ENCODE measurements at regions not wholly inside any gene's neighbourhood (a gene's known extent, or its start where the extent isn't known, plus 50 kb on each side); places are given as distances from the start of the nearest gene placed in this dataset.
"Not testable (repeated sequence)": the region's sequence is repeated elsewhere in the genome, so short reads cannot be mapped to it uniquely, and the experiment has no call there.

DNA sequence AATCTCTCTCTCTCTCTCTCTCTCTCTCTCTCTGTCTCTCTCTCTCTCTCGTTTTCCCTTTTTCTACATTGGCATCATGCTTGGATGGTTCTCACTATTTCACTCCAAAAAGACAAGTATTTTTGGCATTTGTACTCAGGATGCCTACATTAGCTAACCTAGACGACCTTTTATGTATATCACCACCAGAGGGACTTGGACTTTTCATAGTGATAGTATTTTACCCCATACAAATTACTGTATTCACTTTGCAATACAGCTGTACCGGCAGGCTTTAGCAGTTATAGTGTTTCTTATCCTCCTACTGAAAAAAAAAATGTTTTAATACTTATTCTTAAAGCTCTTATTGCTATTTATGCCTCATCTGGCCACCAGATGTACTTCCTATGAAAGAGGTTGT is 687.2 kb upstream of the KLHL1 start:
- DNase-seq (ENCODE audit: low read depth): no peak
- in situ Hi-C loops (cut with HindIII; ENCODE audit: low pct_unique_long_range_greater_than_20kb, low sequenced_read_pairs): no loop called here

DNA sequence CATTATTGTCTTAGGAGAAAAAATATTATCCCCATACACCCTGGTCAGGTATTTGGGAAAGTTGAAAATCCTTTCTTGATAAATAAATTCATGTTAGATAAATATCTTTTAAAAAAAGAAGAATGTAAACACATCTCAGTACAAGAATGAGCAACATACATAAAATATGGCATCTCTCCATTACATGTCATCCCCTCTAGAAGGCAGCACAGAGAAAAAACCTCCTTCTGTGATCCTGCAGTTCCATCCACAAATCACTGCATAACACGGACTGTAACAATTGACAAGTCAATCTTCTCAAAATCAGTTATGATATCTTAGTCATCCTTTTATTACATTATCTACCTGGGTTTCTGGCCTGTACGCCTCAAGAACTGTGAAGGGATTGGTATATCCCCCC is 683.9 kb upstream of the KLHL1 start:
- in situ Hi-C loops (cut with HindIII; ENCODE audit: low pct_unique_long_range_greater_than_20kb, low sequenced_read_pairs): no loop called here
- no peak for DNase-seq (ENCODE audit: low read depth)

DNA sequence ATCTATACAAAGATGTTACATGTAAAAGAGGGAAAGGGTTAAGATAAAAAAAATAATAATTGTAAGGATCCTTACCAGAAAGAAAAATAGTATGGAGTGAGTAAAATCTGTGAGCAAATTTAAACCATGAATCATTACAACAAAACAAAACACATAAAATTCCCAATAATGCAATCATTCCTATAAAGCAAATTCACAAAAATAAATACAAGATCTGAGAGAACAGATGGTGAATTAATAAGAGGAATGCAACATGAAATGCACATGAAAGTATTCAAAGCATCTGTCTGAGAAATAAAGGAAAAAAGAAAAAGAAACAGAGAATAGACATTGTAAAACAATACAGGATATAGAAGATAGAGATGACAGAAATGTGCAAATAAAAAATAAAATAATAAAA is 681.5 kb upstream of the KLHL1 start:
- in situ Hi-C loops (cut with HindIII; ENCODE audit: low pct_unique_long_range_greater_than_20kb, low sequenced_read_pairs): no loop called here
- DNase-seq (ENCODE audit: low read depth): no peak

DNA sequence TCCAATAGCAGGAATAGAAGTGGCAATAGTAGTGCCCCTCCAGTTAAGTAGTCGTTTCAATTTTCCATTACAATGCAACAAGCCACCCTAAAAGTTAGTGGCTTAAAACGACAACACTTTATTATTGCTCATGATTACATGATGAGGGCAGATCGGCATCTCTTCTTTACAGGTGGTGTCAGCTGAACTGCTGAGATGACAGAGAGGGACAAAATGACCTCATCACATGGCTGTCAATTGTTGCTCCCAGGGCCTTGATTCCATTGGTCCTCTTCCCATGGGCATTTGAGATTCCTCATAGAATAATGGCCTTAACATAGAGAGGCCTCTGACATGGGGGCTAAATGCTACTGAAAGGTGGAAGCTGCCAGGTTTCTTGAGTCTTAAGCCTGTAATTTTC is 679.8 kb upstream of the KLHL1 start:
- no peak for DNase-seq (ENCODE audit: low read depth)
- in situ Hi-C loops (cut with HindIII; ENCODE audit: low pct_unique_long_range_greater_than_20kb, low sequenced_read_pairs): no loop called here

DNA sequence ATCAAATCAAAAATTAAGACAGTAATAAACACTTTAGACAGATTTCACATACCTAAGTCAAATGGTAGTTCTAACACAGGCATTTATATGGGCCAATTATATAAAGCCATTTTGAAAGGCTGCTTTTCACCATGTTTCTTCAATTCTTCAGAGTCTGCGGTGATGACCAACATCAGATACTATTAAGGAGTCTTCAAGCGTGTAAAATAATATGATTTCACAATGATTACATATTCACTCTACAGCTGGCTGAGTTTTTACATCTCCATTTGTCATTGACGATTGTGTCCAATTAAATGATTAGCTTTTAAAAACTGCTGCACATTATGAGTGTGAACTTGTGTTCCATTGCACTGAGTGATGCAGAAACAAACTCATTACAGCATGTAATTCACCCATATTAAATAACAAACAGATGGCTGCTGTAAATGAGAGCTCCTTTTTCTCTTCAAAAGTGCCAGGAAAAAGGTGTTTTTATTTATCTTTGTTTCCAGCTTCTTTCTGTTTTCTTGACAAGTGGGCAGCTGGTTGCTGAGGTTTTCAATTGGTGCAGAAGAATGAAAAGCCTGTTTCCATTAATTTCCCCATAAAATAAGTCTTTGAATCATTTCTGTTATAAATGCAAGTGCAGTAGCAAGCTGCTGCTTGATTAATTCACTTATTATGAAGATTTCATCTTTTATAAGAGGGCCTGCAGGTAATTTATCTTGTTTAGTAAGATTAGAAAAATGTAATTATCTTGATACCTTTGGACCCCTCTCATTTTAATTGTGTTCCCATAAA is 676.1 kb upstream of the KLHL1 start:
- in situ Hi-C loops (cut with HindIII; ENCODE audit: low pct_unique_long_range_greater_than_20kb, low sequenced_read_pairs): no loop called here
- no peak for DNase-seq (ENCODE audit: low read depth)

DNA sequence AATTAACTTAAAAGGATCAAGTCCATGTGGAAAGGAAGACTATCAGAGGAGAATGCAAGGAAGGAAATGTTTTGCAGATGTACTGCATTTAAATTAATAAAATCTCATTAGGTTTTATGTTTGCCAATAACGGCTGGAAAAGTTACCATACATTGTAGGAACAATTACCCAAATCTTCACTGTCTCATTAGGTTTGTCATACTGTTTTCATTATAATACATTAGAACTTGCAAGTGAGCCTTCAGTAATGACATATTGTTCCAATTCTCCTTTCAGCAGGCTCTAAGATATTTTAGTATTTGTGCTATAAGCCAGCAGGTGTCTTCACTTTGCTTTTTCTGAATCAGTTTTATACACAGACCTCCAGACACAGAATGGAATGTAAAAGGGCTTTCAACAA is 661.6 kb upstream of the KLHL1 start:
- no peak for DNase-seq (ENCODE audit: low read depth)
- in situ Hi-C loops (cut with HindIII; ENCODE audit: low pct_unique_long_range_greater_than_20kb, low sequenced_read_pairs): no loop called here

DNA sequence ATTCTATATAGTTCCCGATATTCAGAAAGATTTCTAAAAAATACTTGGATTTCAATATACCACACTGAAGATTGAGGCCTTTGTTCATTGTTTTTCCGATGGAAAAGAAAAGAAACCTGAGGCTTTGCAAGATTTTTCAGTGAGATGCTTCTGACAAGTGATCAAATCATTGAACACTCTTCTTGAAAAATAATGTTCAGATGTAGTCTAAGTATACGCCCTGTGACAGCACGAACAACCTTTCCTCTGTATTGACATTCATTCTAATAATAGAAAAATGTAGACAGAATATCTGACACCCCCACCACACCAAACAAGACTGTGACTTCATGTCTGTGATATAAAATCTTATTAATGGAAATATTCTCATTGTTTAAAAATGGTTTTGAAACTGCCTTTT is 650.7 kb upstream of the KLHL1 start:
- no peak for DNase-seq (ENCODE audit: low read depth)
- in situ Hi-C loops (cut with HindIII; ENCODE audit: low pct_unique_long_range_greater_than_20kb, low sequenced_read_pairs): no loop called here

DNA sequence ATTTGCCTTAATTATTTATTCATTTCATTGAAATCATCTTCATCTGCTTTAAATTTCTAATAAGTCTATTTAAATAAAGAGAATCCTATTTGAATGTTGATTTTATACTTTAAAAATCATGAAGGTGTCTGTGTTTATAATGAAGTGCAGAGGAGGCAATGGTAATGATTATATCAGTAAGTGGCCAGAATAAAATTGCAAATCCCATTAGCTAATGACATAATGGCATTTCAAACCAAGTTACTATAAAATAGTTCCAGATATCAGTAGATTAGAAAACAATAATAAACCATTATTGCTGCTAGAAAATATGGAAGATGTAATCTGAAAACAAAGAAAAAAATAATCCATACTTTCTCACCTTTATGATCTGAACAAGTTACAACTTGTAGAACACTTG is 647.8 kb upstream of the KLHL1 start:
- in situ Hi-C loops (cut with HindIII; ENCODE audit: low pct_unique_long_range_greater_than_20kb, low sequenced_read_pairs): no loop called here

DNA sequence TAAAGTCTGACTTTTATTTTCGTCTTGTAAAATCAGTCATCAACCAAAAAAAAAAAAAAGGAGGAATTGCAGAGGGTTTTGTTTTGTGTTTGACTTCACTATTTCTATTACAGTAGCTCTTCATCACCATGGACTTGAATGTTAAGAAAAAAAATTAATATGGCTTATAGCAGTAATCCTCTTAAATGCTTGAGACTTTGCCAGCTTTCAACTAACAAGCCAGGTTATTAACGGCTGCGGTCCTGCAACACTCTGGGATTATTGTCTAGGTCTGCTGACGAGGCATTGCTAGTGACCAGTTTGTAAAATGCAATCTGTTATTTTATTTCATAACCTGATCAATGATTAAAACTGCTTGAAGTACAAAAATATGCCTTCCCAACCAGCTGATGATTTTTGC is 647.2 kb upstream of the KLHL1 start:
- in situ Hi-C loops (cut with HindIII; ENCODE audit: low pct_unique_long_range_greater_than_20kb, low sequenced_read_pairs): no loop called here
- no peak for DNase-seq (ENCODE audit: low read depth)

More for the DNA sequence above, 647.8 kb upstream of the KLHL1 start:
- DNase-seq (ENCODE audit: low read depth): no peak

DNA sequence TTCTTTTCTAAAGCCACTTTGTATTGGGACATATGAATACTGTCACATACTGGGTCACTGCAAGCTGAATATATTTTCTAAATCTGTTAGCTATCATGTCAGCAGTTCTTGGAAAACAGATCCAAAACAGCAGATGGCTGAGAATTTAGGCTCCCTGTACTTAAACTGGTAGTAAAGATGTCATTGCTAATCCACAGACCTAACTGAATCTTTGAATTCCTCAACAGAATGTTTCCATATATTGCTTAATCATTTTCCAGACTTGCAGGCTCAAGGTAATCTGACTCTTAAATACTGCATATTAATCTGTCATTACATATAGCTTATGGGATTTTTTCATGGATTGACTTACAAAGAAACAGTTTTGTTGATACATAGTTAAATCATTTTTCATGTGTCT is 639.0 kb upstream of the KLHL1 start:
- no peak for DNase-seq (ENCODE audit: low read depth)
- in situ Hi-C loops (cut with HindIII; ENCODE audit: low pct_unique_long_range_greater_than_20kb, low sequenced_read_pairs): no loop called here

DNA sequence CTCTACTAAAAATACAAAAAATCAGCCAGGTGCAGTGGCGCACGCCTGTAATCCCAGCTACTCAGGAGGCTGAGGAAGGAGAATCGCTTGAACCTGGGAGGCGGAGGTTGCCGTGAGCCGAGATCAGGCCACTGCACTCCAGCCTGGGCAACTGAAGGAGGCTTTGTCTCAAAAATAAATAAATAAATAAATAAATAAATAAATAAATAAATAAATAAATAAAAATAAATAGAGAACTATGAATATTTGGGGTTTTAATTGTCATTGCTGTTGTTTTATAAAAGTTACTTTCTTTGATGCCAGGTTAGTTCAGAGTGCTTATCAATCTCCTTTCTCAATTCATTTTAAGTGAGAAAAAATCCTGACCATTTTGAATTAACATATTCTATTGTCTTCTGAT is 638.2 kb upstream of the KLHL1 start:
- in situ Hi-C loops (cut with HindIII; ENCODE audit: low pct_unique_long_range_greater_than_20kb, low sequenced_read_pairs); DNase-seq (ENCODE audit: low read depth): not testable (repeated sequence)

DNA sequence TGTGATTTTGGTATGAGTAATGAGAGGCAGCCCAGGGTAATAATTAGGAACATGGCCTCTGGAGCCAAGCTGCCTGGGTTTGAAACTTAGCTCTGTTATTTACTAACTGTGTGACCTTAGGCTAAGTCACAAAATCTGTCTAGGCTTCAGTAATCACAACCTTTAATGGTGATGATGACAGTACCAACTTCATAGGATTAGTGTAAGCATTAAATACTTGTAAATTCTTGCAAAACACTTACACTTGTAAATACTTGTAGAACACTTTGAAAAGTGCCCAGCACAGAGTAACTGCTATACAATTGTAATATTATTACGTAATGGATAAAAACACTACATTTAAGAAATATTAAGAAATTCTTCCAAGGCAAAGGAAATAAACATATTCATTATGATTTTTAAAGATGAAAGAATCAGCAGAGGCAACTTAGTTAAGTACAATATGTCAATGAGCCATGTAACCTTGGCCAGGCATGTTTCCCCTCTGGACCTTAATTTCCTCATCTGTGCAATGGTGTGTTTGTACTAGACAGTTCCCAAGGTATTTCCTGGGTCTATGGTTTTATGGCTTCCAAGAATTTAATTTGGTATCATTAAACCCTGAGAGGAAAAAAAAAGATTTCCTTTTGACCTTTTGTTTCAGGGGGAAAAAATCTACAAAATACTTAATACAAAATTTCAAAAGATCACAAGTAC is 628.5 kb upstream of the KLHL1 start:
- DNase-seq (ENCODE audit: low read depth): no peak
- in situ Hi-C loops (cut with HindIII; ENCODE audit: low pct_unique_long_range_greater_than_20kb, low sequenced_read_pairs): no loop called here

DNA sequence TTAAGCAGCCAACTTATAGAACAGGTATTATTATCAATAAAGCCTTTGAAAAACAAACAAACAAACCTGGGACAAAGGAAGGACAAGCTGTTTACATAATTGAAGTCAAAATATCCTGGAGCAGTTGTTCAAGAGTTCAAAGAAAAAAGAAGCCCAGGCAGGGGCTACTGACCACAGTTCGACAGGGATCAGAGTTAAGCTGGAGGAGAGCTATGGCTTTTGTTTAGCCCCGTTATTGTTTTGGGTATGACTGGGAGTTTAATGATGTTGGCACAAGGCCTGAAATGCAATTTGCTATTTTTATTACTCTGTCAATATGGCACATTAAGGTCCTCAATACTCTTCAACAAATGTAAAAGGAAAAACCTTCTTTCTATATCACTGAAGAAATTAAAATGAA is 624.4 kb upstream of the KLHL1 start:
- in situ Hi-C loops (cut with HindIII; ENCODE audit: low pct_unique_long_range_greater_than_20kb, low sequenced_read_pairs): no loop called here

DNA sequence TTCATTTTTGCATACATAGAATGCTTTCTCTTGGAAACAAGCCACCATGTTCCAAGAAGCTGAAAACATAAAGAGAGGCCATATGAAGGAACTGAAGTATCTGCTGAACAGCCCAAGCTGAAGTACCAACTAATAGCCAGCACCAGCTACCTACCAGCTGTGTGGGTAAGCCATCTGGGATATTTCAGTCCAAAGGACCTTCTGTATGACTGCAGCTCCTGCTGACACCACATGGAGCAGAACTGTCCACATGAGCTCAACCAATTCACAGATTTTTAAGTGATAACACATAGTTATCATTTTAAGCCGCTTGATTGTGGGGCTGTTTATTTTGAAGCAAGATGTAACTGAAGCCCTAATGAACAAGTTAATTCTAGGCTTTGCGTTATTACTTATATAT is 621.1 kb upstream of the KLHL1 start:
- in situ Hi-C loops (cut with HindIII; ENCODE audit: low pct_unique_long_range_greater_than_20kb, low sequenced_read_pairs): no loop called here
- DNase-seq (ENCODE audit: low read depth): no peak

More for the DNA sequence above, 624.4 kb upstream of the KLHL1 start:
- DNase-seq (ENCODE audit: low read depth): no peak

DNA sequence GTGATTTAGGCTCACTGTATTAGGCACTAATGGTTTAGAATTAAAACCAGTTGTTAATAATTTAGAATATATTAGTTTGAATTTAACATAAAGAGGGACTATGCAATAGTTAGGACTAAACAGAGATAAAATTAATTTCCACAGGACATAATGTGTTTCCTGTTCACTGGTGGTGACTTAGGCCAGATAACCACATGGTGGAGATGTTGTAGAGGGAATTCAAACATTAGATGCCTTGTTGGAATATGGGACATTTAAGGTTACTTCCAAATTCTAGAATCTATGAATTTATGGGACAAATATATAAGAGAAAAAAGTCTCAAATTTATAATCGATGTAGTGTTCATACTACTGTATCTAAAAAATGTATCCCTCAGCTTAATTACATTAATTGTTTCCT is 615.5 kb upstream of the KLHL1 start:
- in situ Hi-C loops (cut with HindIII; ENCODE audit: low pct_unique_long_range_greater_than_20kb, low sequenced_read_pairs): no loop called here
- no peak for DNase-seq (ENCODE audit: low read depth)

DNA sequence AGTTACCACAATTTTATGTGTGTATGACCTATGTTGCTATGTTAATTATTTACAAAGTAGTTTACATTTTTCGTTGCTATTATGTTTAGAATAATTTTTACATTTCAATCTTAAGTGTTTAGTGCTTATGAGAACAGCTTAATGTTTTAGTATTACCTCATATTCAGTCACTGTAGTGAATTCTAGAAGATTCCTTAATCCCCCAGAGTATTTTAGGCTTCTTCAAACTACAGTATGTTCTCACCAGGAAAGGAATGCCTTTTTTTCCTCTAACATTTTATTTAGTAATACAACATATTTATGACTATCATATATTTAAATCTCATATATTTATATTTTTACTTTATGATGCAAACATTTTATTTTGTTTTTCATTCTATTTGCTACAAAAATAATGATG is 612.1 kb upstream of the KLHL1 start:
- DNase-seq (ENCODE audit: low read depth): no peak
- in situ Hi-C loops (cut with HindIII; ENCODE audit: low pct_unique_long_range_greater_than_20kb, low sequenced_read_pairs): no loop called here

DNA sequence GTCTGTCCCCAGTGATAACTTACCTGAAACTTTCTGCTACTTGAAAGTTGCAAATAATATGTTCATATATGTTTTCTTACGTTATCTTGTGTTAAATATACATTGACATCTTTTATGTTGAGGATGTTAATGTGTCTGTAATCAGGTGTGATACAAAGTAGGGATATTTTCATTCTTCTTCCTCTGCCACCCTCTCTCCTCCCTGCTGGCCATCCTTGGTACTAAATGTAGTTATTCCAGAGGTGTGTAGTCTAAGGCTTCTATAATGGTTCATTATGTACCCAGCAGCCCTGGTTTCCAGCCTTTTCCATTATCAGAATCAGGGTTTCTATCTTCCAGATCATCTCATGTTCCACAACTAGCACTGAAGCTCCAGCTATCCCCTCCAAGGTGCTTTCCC is 606.7 kb upstream of the KLHL1 start:
- no peak for DNase-seq (ENCODE audit: low read depth)
- in situ Hi-C loops (cut with HindIII; ENCODE audit: low pct_unique_long_range_greater_than_20kb, low sequenced_read_pairs): no loop called here

DNA sequence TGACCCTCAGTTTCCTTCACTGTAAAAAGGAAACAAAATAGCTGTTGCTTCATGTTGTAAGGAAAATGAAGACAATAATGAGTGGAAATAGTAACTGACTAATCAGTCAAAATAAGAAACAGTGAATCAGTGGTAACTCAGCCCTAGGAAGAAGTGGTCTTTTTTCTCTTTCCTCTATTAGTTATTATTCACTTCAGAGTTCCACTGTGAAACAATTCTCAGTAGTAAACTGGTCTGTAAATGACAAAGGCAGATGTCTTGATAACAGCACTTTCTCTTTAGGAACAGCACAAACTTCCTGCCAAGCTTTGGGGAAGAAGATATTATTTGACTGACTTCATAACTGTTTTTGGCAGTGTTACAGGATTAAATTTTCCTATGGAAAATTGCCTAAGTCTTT is 600.5 kb upstream of the KLHL1 start:
- in situ Hi-C loops (cut with HindIII; ENCODE audit: low pct_unique_long_range_greater_than_20kb, low sequenced_read_pairs): no loop called here

DNA sequence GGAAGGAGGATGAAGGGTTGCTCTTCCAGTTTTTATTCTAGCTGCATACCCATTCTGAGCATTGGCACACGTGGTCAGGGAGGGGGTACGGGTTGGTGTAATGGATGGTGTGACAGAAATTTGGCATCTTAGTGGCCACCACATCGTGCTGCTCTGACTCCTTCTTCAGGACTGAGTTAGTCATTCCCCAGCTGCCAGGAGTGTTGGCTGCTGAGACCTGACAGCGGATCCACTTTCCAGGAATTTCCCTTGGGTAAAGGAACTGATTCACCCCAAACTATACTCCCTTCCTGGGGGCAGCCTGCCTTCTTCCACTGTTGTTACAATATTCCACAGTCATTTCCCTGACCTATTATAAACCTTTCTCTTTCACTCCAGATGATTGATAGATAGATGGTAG is 595.5 kb upstream of the KLHL1 start:
- in situ Hi-C loops (cut with HindIII; ENCODE audit: low pct_unique_long_range_greater_than_20kb, low sequenced_read_pairs): no loop called here
- no peak for DNase-seq (ENCODE audit: low read depth)

More for the DNA sequence above, 600.5 kb upstream of the KLHL1 start:
- no peak for DNase-seq (ENCODE audit: low read depth)

All from Caki2 (cell line).